Lung microvascular endothelial cell (primary cell): ENCODE measurements at regions not wholly inside any gene's neighbourhood (a gene's known extent, or its start where the extent isn't known, plus 50 kb on each side); places are given as distances from the start of the nearest gene placed in this dataset.
"Not testable (repeated sequence)": the region's sequence is repeated elsewhere in the genome, so short reads cannot be mapped to it uniquely, and the experiment has no call there.

Experiments
- DNase-seq, 2 donors: peaks; one replicate each; pipeline versions ENCODE4 v3.0.0 to v3.0.0-alpha.2; 2010; ENCODE audit warnings: low read depth in 2 of 2

GRCh38 chr1:242736611-242737010, 212.1 kb upstream of the PLD5 start:
- no peak for DNase-seq

- no peak for DNase-seq
Observed at GRCh38 chr1:242735323-242735722, 210.8 kb upstream of the PLD5 start.

- no peak for DNase-seq
Observed at GRCh38 chr1:242731446-242731845, 206.9 kb upstream of the PLD5 start.

DNA sequence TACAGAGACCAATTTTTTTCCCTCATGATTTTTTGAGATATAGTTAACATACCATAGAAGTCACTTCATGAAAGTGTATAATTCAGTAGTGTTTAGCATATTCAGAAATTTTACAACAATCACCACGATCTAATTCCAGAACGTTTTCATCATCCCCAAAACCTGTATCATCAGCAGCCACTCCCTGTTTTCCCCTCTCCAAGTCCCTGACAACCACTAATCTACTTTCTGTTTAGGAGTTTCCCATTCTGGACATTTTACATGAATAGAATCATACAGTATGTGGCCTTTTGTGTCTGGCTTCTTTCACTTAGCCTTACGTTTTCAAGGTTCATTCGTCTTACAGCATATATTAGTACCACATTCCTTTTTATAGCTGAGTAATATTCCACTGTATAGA, 204.2 kb upstream of the PLD5 start:
- DNase-seq = no peak

GRCh38 chr1:242723044-242723716, 198.7 kb upstream of the PLD5 start:
- DNase-seq = no peak

DNA sequence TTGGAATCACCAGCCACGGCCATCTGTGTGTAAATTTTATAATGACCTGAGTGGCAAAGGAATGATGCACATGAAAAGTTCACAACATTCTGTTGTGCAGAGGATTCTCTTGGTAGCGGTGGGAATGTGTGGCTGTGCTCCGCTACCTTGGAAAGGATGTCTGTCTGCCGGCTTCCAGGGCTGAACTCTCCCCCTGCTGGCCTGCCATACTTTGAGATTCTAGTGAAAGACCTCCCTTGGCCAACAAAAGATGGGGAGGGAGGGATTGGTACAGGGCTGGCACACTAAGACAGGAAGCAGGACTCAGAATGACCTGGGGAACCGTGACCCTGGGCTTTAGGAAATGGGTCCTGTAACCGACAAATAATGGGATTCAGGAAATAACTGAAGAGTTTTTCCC, 194.5 kb upstream of the PLD5 start:
- no peak for DNase-seq

- DNase-seq = no peak
Observed at GRCh38 chr1:242712248-242712647, 187.8 kb upstream of the PLD5 start.

DNA sequence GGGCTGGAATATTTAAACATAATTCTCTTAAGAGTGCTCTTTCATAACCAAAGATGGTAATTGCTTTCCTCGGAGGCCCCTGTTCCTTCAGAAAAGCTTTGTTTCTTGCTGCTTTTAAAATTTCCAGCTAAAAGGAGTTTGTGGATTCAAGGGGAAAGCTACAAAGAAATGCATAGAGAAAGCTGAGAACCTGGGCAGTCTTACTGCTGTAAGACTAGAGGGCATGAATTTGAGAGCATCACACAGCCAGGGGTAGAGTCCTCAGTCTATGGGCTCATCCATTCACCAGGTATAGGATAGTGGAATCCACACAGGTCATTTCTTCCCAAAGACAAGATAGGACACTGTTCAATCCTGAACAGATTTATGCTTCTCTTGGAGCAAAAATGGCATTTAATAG, 186.3 kb upstream of the PLD5 start:
- no peak for DNase-seq

- DNase-seq = no peak
Observed at GRCh38 chr1:242710286-242710685, 185.8 kb upstream of the PLD5 start.

DNA sequence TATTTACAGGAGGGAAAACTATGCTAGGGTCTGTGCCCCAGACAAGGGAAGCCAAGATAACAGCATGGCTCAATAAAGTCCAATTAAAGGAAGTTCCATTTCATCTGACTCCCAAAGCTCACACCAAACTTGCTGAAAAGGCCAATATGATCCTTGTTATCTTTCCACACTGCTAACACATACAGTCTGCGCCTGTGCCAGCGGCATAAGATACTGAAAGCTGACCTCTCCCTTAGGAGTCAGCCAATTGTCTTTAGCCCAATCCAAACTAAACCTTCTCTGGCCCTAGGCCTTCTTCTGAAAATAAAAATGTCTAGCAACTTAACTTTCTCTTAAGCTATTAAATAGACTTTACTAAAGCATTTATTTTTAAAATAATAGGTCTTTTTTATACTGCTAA, 179.0 kb upstream of the PLD5 start:
- no peak for DNase-seq

DNA sequence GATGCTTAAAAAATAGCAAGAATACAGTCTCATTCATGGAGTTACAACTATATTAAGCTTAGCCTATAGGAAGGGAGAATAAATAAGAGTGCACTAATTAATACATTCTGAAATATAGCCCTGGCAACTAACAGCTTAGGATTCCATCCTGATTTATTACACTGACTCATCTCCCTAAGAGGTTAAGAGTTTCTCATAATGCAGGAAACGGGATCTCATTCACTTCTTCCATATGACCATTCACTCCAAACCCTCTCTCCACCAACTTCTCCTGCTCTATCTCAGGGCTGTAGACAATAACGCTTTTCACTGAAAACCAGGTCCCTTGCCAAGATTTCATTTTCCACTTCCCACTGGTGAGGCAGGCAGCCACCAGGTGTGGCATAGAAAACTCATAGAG, 168.5 kb upstream of the PLD5 start:
- DNase-seq = no peak

DNA sequence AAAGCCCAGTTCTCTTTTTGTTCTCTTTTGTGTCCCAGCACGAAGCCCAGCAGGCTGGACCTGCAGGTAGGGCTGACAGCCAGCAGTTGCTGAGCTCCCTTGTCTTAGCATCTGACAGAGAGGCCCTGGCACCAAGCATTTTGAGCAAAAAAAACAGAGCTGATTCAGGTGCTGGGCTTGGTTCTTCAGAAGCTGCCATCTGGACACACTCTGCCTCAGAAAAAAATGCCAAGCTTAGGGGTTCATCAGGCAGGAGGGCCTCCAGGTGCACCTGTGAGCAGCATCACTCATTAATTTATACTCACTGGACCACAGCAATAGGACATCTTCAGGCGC, 167.1 kb upstream of the PLD5 start:
- DNase-seq = no peak

DNA sequence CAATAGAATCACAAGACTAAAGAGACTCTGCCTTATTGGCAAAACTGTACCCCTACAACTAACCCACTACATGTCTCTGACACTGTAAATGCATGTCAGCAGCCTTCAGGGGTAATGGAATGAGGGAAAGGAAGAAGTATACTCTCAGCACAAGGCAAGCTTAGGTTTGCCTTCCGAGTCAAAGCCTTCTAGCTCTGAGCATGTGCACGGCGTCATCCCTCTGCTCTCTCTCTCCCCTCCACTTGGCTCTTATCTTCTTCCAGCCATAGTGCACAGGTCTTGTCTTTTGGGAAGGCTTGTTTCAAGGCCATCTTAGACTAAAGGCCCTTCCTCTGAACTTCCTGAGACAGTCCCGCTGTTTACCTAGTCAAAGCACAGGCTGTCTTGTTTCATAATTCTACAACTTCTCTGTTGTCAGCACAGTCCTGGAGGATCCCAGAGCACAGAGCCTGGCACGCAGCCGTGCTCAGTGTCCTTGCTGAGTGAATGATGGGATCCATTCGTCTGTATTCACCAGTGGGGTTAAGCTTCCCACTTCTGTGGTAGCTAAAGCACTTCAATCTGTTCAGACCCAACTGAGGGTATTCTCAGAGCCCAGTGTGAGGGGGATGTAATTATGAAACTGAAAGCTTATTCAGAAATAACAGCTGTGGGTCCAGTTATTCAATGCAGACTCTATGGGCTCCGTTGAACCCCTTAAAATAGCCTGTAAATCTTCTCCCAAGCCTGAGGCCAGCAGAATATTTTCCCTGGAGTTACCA, 166.5 kb upstream of the PLD5 start:
- no peak for DNase-seq

DNA sequence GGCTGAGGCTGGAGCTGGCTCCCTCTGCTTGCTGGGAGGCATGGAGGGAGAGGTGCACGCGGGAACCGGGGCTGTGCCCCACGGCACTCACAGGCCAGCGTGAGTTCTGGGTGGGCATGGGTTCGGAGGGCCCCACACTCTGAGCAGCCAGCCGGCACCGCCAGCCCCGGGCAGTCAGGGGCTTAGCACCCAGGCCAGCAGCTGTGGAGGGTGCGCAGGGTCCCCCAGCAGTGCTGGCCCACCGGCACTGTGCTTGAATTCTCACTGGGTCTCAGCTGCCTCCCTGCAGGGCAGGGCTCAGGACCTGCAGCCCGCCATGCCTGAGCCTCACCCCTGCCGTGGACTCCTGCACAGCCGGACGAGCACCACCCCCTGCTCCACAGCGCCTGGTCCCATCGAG, 164.9 kb upstream of the PLD5 start:
- no peak for DNase-seq

- DNase-seq = no peak
Observed at GRCh38 chr1:242674951-242675645, 150.6 kb upstream of the PLD5 start.

GRCh38 chr1:242673652-242674051, 149.2 kb upstream of the PLD5 start:
- no peak for DNase-seq

GRCh38 chr1:242673165-242673564, 148.7 kb upstream of the PLD5 start:
- not testable (repeated sequence) for DNase-seq

DNA sequence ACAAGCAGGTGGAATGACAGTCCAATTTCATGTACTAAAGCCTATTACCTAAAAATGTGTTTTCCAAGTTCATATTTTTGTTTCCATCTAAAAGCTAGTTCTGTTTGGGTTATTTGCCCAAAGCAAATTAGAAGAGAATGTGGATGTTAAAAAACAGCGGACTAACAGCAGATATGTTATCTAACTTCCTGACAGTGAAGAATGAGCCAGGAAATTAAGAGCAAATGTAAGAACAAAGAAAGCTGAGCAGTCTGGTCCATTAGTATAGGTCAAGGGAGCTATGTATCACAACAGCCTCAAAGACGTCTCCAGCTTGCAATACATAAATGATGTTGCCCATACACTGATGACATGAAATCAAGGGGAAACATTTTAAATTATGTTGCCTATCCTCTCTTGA, 145.5 kb upstream of the PLD5 start:
- no peak for DNase-seq

DNA sequence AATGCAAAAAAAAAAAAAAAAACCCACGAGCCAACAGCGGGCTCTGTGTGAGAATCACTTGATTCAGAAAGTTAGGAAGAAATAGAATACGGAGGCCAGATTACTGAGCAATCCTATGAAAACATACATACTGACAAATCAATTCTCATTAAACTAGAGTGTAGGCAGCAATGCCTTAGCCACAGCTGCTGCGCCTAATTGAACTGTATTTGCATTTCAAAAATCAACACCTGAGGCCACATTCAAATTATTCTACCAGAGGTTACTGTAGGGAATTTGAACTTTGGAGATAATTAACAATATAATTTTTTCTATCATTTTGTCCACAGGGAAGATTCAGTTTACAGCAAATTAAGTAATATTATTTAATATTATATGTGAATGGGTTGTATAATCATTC, 138.4 kb upstream of the PLD5 start:
- no peak for DNase-seq

DNA sequence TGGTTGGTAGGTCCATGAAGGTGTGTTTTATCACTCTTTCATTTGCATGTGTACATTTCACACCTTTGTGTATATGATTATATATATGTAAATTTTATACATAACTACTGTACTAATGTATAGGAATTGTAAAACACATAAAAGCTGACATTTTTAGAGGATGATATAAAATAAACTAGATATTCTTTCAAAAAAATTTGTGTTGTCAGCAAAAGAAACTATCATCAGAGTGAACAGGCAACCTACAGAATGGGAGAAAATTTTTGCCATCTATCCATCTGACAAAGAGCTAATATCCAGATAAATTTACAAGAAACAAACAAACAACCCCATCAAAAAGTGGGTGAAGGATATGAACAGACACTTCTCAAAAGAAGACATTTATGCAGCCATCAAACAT, 129.3 kb upstream of the PLD5 start:
- DNase-seq = not testable (repeated sequence)

- no peak for DNase-seq
Observed at GRCh38 chr1:242651817-242652216, 127.3 kb upstream of the PLD5 start.

GRCh38 chr1:242641461-242641860, 117.0 kb upstream of the PLD5 start:
- DNase-seq = no peak

DNA sequence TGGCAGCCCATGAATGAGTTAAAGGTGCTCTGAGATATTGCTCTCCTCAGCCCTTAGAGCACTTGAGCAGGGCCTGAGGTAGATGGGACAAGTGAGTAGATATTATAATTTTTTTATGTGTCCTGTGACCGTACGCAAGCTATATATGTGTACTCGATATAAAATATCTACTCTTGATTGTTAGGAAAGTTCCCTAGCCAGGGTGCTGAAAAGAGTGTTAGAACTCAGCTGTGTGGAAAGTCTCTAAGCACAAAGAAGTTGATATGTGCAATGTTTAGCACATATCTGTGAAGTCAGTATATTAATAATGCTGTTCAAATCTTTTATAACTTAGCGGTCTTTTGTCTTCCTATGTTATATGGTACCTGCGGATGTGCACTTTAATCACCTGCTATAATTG, 114.6 kb upstream of the PLD5 start:
- DNase-seq = no peak
